GM12874 (cell line): ENCODE measurements at regions not wholly inside any gene's neighbourhood (a gene's known extent, or its start where the extent isn't known, plus 50 kb on each side); places are given as distances from the start of the nearest gene placed in this dataset.

Experiments used
- CTCF ChIP-seq: IDR thresholded peaks from 2 replicates; pipeline ENCODE4 v1.5.1; 2011; ENCODE audit warnings: low read depth, mild to moderate bottlenecking, control low read depth, low read length, moderate library complexity; ENCODE audit not compliant: insufficient read depth

- TF ChIP-seq CTCF: peak; percentile 30; the same call in 1 of the 2 replicates
Measured at GRCh38 chr6:68468244-68468884, 166.7 kb upstream of the ADGRB3 start.

- TF ChIP-seq CTCF: no peak
Measured at GRCh38 chr6:68458447-68458846, 176.6 kb upstream of the ADGRB3 start.

GRCh38 chr6:68447112-68447511, 188.0 kb upstream of the ADGRB3 start:
- TF ChIP-seq CTCF: no peak

- TF ChIP-seq CTCF: no peak
Measured at GRCh38 chr6:68445926-68446325, 189.2 kb upstream of the ADGRB3 start.

- no peak for TF ChIP-seq CTCF
Measured at GRCh38 chr6:68443704-68444103, 191.4 kb upstream of the ADGRB3 start.

GRCh38 chr6:68427630-68428029, 207.5 kb upstream of the ADGRB3 start:
- TF ChIP-seq CTCF: no peak

GRCh38 chr6:68410021-68410420, 225.1 kb upstream of the ADGRB3 start:
- no peak for TF ChIP-seq CTCF

GRCh38 chr6:68400396-68400795, 234.7 kb upstream of the ADGRB3 start:
- peak; percentile 23; the same call in 1 of the 2 replicates for TF ChIP-seq CTCF
